HCT116 (cell line): ENCODE measurements at regions not wholly inside any gene's neighbourhood (a gene's known extent, or its start where the extent isn't known, plus 50 kb on each side); places are given as distances from the start of the nearest gene placed in this dataset.

Source experiments
- ATAC-seq: fragments of 200-7000 bp; cut with Tn5 transposase; 2 replicates; pipeline ENCODE4 v1.9.1; 2020; ENCODE audit warnings: mild to moderate bottlenecking, moderate library complexity
- BruUV-seq: library from RNA; stranded (reverse); fragments of 400-500 nt; replicated peaks from 2 replicates; lab custom pipeline; 2021; lab: Mats Ljungman, UMichigan
- CTCF ChIA-PET: fragments of 300-600 bp; sonication (Branson Sonifier 250); formaldehyde crosslinking; loops from one replicate; lab custom pipeline; 2021; ENCODE audit warnings: antibody characterized with exemption; lab: Charles Lee
- POLR2A ChIA-PET: fragments of 300-600, 350-600 bp; sonication (Branson Sonifier 250); formaldehyde crosslinking; loops from one replicate; lab custom pipeline; 2021; ENCODE audit warnings: antibody characterized with exemption; lab: Charles Lee
- RAD21 ChIA-PET, 2 experiments: fragments of 300-600 bp; sonication (Branson Sonifier 250); formaldehyde crosslinking; loops; one replicate each; lab custom pipeline; 2023; ENCODE audit warnings: low total read pairs in 2 of 2; ENCODE audit not compliant: uncharacterized antibody in 2 of 2, unreplicated experiment in 2 of 2, low non-redundant PET in 1 of 2; lab: Charles Lee
- DNase-seq: peaks from one replicate; pipeline ENCODE4 v3.0.0-alpha.2; 2010; ENCODE audit warnings: low read depth, low spot score
- H2AFZ ChIP-seq: fragments of 200-600 bp; shearing (Covaris generic), sonication (generic); 2 replicates; pipeline ENCODE4 v1.6.1; 2017; ENCODE audit warnings: low read depth, mixed run types, mixed read lengths, antibody characterized with exemption, low read length; ENCODE audit not compliant: poor library complexity, severe bottlenecking
- H3K27ac ChIP-seq: 2 replicates; pipeline ENCODE4 v1.5.1; 2012; ENCODE audit warnings: low read depth, low read length
- H3K27me3 ChIP-seq: fragments of 200-600 bp; sonication (generic); 2 replicates; pipeline ENCODE4 v1.6.1; 2016; ENCODE audit warnings: mixed run types, low read length, mixed read lengths; ENCODE audit not compliant: insufficient read depth
- H3K36me3 ChIP-seq, 2 experiments: fragments of 200-500 bp in 1 of 2; fragments of 200-600 bp in 1 of 2; sonication (Bioruptor generic) in 1 of 2; sonication (generic) in 1 of 2; 2 replicates each; pipeline versions ENCODE4 v1.5.1 to v1.6.1; 2014 to 2016; ENCODE audit warnings: low read length in 2 of 2, inconsistent platforms in 1 of 2, mixed read lengths in 1 of 2, mixed run types in 1 of 2; ENCODE audit not compliant: insufficient read depth in 2 of 2, control insufficient read depth in 1 of 2
- H3K4me1 ChIP-seq, 2 experiments: fragments of 200-600 bp in 1 of 2; sonication (generic) in 1 of 2; 2 replicates each; pipeline versions ENCODE4 v1.5.1 to v1.6.1; 2012 to 2017; ENCODE audit warnings: low read length in 2 of 2, inconsistent platforms in 1 of 2, mild to moderate bottlenecking in 1 of 2, mixed read lengths in 1 of 2, mixed run types in 1 of 2, moderate library complexity in 1 of 2; ENCODE audit not compliant: insufficient read depth in 2 of 2, control insufficient read depth in 1 of 2
- H3K4me2 ChIP-seq: fragments of 200-600 bp; sonication (generic); 2 replicates; pipeline ENCODE4 v1.6.1; 2017; ENCODE audit warnings: mixed run types, low read length, mixed read lengths
- H3K4me3 ChIP-seq, 2 experiments: fragments of 200-600 bp in 1 of 2; sonication (generic) in 1 of 2; replicated peaks in 1 of 2; 2 replicates each; pipeline ENCODE4 v1.5.1; 2011 to 2016; ENCODE audit warnings: low read length in 2 of 2, control low read depth in 1 of 2, low read depth in 1 of 2, mild to moderate bottlenecking in 1 of 2, mixed read lengths in 1 of 2, mixed run types in 1 of 2
- H3K79me2 ChIP-seq: fragments of 200-600 bp; sonication (generic); 2 replicates; pipeline ENCODE4 v1.6.1; 2017; ENCODE audit warnings: mild to moderate bottlenecking, mixed run types, low read length, moderate library complexity, mixed read lengths; ENCODE audit not compliant: insufficient read depth
- H3K9ac ChIP-seq: fragments of 200-600 bp; sonication (generic); 2 replicates; pipeline ENCODE4 v1.6.1; 2016; ENCODE audit warnings: low read length, mixed read lengths
- H3K9me2 ChIP-seq: fragments of 200-600 bp; sonication (generic), shearing (Covaris generic); 2 replicates; pipeline ENCODE4 v1.6.1; 2017; ENCODE audit warnings: mixed run types, mild to moderate bottlenecking, moderate library complexity; ENCODE audit not compliant: insufficient read depth
- H3K9me3 ChIP-seq, 2 experiments: fragments of 200-500 bp in 1 of 2; fragments of 200-600 bp in 1 of 2; sonication (Bioruptor generic) in 1 of 2; sonication (generic) in 1 of 2; 2 replicates each; pipeline ENCODE4 v1.6.1; 2014 to 2017; ENCODE audit warnings: low read length in 2 of 2, mixed read lengths in 2 of 2, inconsistent platforms in 1 of 2, low read depth in 1 of 2, mild to moderate bottlenecking in 1 of 2, mixed run types in 1 of 2, moderate library complexity in 1 of 2; ENCODE audit not compliant: control insufficient read depth in 1 of 2, insufficient read depth in 1 of 2
- H4K20me1 ChIP-seq: fragments of 200-600 bp; sonication (generic), shearing (Covaris generic); 2 replicates; pipeline ENCODE4 v1.6.1; 2017; ENCODE audit warnings: mixed run types, mild to moderate bottlenecking, moderate library complexity; ENCODE audit not compliant: insufficient read depth
- CEBPB ChIP-seq: IDR thresholded peaks from 2 replicates; pipeline ENCODE4 v1.6.1; 2012; ENCODE audit warnings: low read depth
- JUND ChIP-seq: IDR thresholded peaks from 2 replicates; pipeline ENCODE4 v1.6.1; 2012
- POLR2A ChIP-seq: IDR thresholded peaks from 2 replicates; pipeline ENCODE4 v1.7.0; 2011; ENCODE audit warnings: borderline replicate concordance; ENCODE audit not compliant: insufficient read depth, insufficient read length; ENCODE audit errors: extremely low read depth
- POLR2AphosphoS5 ChIP-seq: IDR thresholded peaks from 2 replicates; pipeline ENCODE4 v1.6.1; 2011; ENCODE audit warnings: mild to moderate bottlenecking, low read depth, low read length, moderate library complexity
- SIN3A ChIP-seq: IDR thresholded peaks from 2 replicates; pipeline ENCODE4 v1.6.1; 2012; ENCODE audit warnings: low read depth
- TCF7L2 ChIP-seq: IDR thresholded peaks from 2 replicates; pipeline ENCODE4 v1.7.0; 2011; ENCODE audit warnings: borderline replicate concordance, inconsistent platforms; ENCODE audit not compliant: insufficient read depth, insufficient read length; ENCODE audit errors: extremely low read depth
- YY1 ChIP-seq: IDR thresholded peaks from 2 replicates; pipeline ENCODE4 v1.6.1; 2011; ENCODE audit warnings: low read length, low read depth, moderate library complexity, mild to moderate bottlenecking; ENCODE audit not compliant: insufficient replicate concordance; ENCODE audit errors: extremely low read depth
- ZNF274 ChIP-seq: fragments of 200-500 bp; sonication (Bioruptor generic); IDR thresholded peaks from 2 replicates; pipeline ENCODE4 v1.6.1; 2014; ENCODE audit warnings: mild to moderate bottlenecking, low read depth, low read length, inconsistent platforms
- intact Hi-C: fragments of 100-400 bp; cut with micrococcal nuclease; formaldehyde crosslinking; loops from 2 replicates; pipeline ENCODE4 v1.10.0; 2022
- TF ChIP-seq, protein P1 (sequence below): IDR thresholded peaks from 2 replicates; pipeline ENCODE4 v1.6.1; 2012; ENCODE audit warnings: low read depth
- TF ChIP-seq, protein P2 (sequence below), 3 experiments: fragments of 200-600 bp in 1 of 3; sonication (generic) in 1 of 3; IDR thresholded peaks in 2 of 3; conservative IDR thresholded peaks in 1 of 3; 2 replicates each; pipeline ENCODE4 v1.5.1; 2012 to 2017; ENCODE audit warnings: low read depth in 2 of 3, low read length in 2 of 3, antibody characterized with exemption in 1 of 3, borderline replicate concordance in 1 of 3, control low read depth in 1 of 3, mild to moderate bottlenecking in 1 of 3, mixed read lengths in 1 of 3, mixed run types in 1 of 3, moderate library complexity in 1 of 3; ENCODE audit not compliant: insufficient read depth in 1 of 3

DNA sequence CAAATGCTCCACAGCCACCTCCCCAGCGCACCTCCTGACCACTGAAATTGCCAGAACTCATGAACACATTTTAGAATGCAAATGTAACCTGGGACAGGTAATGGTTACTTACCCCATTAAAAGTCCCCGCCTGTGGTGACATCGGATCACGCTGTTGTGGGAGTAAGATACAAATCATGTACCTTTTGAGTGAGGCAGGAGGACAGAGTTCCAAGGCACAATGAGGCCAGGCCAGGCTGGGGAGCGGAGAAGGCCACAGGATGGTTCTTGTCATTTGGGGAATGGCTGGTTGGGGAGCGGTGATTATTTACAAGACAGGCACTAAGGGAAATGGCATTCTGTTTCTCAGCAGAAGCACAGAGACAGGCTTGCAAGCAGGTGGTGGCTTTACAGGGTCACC is 490.0 kb downstream of the EDEM1 start:
- H3K27me3 ChIP-seq = no peaks in the 10 kb centered on the region
- ATAC-seq (no peak), DNase-seq (no peak)
- H2AFZ ChIP-seq = no peak overlapping the region
- no peaks in the 10 kb centered on the region for H4K20me1 ChIP-seq
- no peak overlapping the region for H3K27ac ChIP-seq
- ChIA-PET CTCF (no interaction called here), RAD21 (no interaction called here), POLR2A (no interaction called here)
- H3K79me2 ChIP-seq = no peaks in the 10 kb centered on the region
- H3K4me3 ChIP-seq = no peak overlapping the region
- no peak overlapping the region for H3K9ac ChIP-seq
- H3K9me2 ChIP-seq = no peaks in the 10 kb centered on the region
- H3K4me1 ChIP-seq = no peaks in the 10 kb centered on the region
- no peak for TF ChIP-seq SIN3A
- no peak for TF ChIP-seq YY1
- TF ChIP-seq POLR2AphosphoS5 = no peak
- no peak for TF ChIP-seq JUND
- TF ChIP-seq, protein P1, sequence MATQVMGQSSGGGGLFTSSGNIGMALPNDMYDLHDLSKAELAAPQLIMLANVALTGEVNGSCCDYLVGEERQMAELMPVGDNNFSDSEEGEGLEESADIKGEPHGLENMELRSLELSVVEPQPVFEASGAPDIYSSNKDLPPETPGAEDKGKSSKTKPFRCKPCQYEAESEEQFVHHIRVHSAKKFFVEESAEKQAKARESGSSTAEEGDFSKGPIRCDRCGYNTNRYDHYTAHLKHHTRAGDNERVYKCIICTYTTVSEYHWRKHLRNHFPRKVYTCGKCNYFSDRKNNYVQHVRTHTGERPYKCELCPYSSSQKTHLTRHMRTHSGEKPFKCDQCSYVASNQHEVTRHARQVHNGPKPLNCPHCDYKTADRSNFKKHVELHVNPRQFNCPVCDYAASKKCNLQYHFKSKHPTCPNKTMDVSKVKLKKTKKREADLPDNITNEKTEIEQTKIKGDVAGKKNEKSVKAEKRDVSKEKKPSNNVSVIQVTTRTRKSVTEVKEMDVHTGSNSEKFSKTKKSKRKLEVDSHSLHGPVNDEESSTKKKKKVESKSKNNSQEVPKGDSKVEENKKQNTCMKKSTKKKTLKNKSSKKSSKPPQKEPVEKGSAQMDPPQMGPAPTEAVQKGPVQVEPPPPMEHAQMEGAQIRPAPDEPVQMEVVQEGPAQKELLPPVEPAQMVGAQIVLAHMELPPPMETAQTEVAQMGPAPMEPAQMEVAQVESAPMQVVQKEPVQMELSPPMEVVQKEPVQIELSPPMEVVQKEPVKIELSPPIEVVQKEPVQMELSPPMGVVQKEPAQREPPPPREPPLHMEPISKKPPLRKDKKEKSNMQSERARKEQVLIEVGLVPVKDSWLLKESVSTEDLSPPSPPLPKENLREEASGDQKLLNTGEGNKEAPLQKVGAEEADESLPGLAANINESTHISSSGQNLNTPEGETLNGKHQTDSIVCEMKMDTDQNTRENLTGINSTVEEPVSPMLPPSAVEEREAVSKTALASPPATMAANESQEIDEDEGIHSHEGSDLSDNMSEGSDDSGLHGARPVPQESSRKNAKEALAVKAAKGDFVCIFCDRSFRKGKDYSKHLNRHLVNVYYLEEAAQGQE = no peak
- no peak for TF ChIP-seq ZNF274
- intact Hi-C loops = no loop called here
- no TSS peak for BruUV-seq
- no peaks in the 10 kb centered on the region for H3K36me3 ChIP-seq
- H3K4me2 ChIP-seq = no peak overlapping the region
- H3K9me3 ChIP-seq = no peaks in the 10 kb centered on the region

DNA sequence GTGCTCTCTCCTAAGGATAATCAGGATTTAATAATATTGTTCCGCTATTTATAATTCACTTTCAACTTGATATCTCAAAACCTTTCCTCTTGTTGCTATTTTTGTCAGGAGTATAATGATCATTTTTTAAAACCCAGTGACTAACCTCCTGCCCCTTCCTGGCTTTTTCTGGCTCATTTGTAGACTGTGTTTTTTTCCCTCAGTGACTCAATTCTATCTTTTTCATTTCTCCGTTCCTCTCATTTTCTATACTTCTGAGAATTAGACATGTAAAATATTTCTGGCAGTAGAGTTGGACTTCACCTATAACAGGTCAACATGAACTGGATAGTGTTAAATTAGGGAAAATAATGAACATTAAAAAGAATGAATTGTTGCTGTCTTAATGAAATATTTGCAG is 490.7 kb downstream of the EDEM1 start:
- Histone ChIP-seq H3K9me2 (no peaks in the 10 kb centered on the region), H3K4me2 (no peak overlapping the region), H3K79me2 (no peaks in the 10 kb centered on the region), H3K9ac (no peak overlapping the region), H3K36me3 (no peaks in the 10 kb centered on the region), H3K4me1 (no peaks in the 10 kb centered on the region), H3K27ac (no peak overlapping the region), H3K4me3 (no peak overlapping the region), H2AFZ (no peak overlapping the region), H3K9me3 (no peaks in the 10 kb centered on the region), H3K27me3 (no peaks in the 10 kb centered on the region), H4K20me1 (no peaks in the 10 kb centered on the region)
- no peak for DNase-seq
- TF ChIP-seq, protein P2, sequence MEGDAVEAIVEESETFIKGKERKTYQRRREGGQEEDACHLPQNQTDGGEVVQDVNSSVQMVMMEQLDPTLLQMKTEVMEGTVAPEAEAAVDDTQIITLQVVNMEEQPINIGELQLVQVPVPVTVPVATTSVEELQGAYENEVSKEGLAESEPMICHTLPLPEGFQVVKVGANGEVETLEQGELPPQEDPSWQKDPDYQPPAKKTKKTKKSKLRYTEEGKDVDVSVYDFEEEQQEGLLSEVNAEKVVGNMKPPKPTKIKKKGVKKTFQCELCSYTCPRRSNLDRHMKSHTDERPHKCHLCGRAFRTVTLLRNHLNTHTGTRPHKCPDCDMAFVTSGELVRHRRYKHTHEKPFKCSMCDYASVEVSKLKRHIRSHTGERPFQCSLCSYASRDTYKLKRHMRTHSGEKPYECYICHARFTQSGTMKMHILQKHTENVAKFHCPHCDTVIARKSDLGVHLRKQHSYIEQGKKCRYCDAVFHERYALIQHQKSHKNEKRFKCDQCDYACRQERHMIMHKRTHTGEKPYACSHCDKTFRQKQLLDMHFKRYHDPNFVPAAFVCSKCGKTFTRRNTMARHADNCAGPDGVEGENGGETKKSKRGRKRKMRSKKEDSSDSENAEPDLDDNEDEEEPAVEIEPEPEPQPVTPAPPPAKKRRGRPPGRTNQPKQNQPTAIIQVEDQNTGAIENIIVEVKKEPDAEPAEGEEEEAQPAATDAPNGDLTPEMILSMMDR (IDR thresholded peaks at IDR 0.05 in 2 of 3, conservative IDR thresholded peaks at IDR 0.05 in 1 of 3; ENCODE audit: borderline replicate concordance in 1 of 3, insufficient read depth in 1 of 3, low read depth in 2 of 3, low read length in 2 of 3) = no peak
- TF ChIP-seq TCF7L2 = no peak
- no peak for TF ChIP-seq CEBPB
- no peak for TF ChIP-seq ZNF274
- no peak for TF ChIP-seq POLR2A
- POLR2A ChIA-PET = no interaction called here
- BruUV-seq = no TSS peak
- CTCF ChIA-PET = no interaction called here
- ATAC-seq = no peak
- intact Hi-C loops = no loop called here
- RAD21 ChIA-PET = no interaction called here
